ENCODE measurements at regions not wholly inside any gene's neighbourhood (a gene's known extent, or its start where the extent isn't known, plus 50 kb on each side); places are given as distances from the start of the nearest gene placed in this dataset.
"Not testable (repeated sequence)": the region's sequence is repeated elsewhere in the genome, so short reads cannot be mapped to it uniquely, and the experiment has no call there.

GRCh38 chr6:159555082-159555875, 137.8 kb downstream of the SOD2 start:
- H3K27ac Mint-ChIP-seq: no peak overlapping the region
- ATAC-seq: no peak

GRCh38 chr6:159541296-159541695, 151.7 kb downstream of the SOD2 start:
- ATAC-seq (no peak), DNase-seq (ENCODE audit: low spot score in 2 of 2) (no peak)
- H3K9me3 Mint-ChIP-seq: peaks cover 0 to 3% of the 10 kb centered on the region in 2 donors
- H3K27ac Mint-ChIP-seq: no peak overlapping the region
- H3K36me3 Mint-ChIP-seq: no peaks in the 10 kb centered on the region

More at GRCh38 chr6:159555082-159555875, 137.8 kb downstream of the SOD2 start:
- DNase-seq (ENCODE audit: low spot score in 2 of 2): no peak
- H3K9me3 Mint-ChIP-seq: peaks cover 4 to 14% of the 10 kb centered on the region in 2 donors
- peaks cover 0 to 6% of the 10 kb centered on the region in 2 donors for H3K36me3 Mint-ChIP-seq

GRCh38 chr6:159540883-159541282, 152.2 kb downstream of the SOD2 start:
- no peak overlapping the region for H3K27ac Mint-ChIP-seq
- ATAC-seq: no peak

GRCh38 chr6:159540152-159540551, 152.9 kb downstream of the SOD2 start:
- DNase-seq (ENCODE audit: low spot score in 2 of 2) (no peak), ATAC-seq (no peak)
- Mint-ChIP-seq H3K9me3 (peaks cover 0 to 3% of the 10 kb centered on the region in 2 donors), H3K36me3 (no peaks in the 10 kb centered on the region), H3K27ac (no peak overlapping the region)

More at GRCh38 chr6:159540883-159541282, 152.2 kb downstream of the SOD2 start:
- H3K9me3 Mint-ChIP-seq: peaks cover 0 to 3% of the 10 kb centered on the region in 2 donors
- H3K36me3 Mint-ChIP-seq: no peaks in the 10 kb centered on the region
- DNase-seq (ENCODE audit: low spot score in 2 of 2): no peak

GRCh38 chr6:159538031-159538430, 155.0 kb downstream of the SOD2 start:
- H3K9me3 Mint-ChIP-seq, ATAC-seq: not testable (repeated sequence)

GRCh38 chr6:159535656-159536350, 157.2 kb downstream of the SOD2 start:
- Mint-ChIP-seq H3K27ac (no peak overlapping the region), H3K36me3 (no peaks in the 10 kb centered on the region), H3K9me3 (no peaks in the 10 kb centered on the region)
- no peak for DNase-seq (ENCODE audit: low spot score in 2 of 2)
- ATAC-seq: no peak

More at GRCh38 chr6:159538031-159538430, 155.0 kb downstream of the SOD2 start:
- DNase-seq (ENCODE audit: low spot score in 2 of 2); H3K36me3 Mint-ChIP-seq; H3K27ac Mint-ChIP-seq: not testable (repeated sequence)

- no peaks in the 10 kb centered on the region for H3K36me3 Mint-ChIP-seq
- no peaks in the 10 kb centered on the region for H3K9me3 Mint-ChIP-seq
- DNase-seq (ENCODE audit: low spot score in 2 of 2) (no peak), ATAC-seq (no peak)
- no peak overlapping the region for H3K27ac Mint-ChIP-seq
Measured at GRCh38 chr6:159533568-159533967, 159.5 kb downstream of the SOD2 start.

- no peak overlapping the region for H3K27ac Mint-ChIP-seq
- ATAC-seq (no peak), DNase-seq (ENCODE audit: low spot score in 2 of 2) (no peak)
- H3K9me3 Mint-ChIP-seq: no peaks in the 10 kb centered on the region
- no peaks in the 10 kb centered on the region for H3K36me3 Mint-ChIP-seq
Measured at GRCh38 chr6:159533016-159533415, 160.0 kb downstream of the SOD2 start.

- ATAC-seq (no peak), DNase-seq (ENCODE audit: low spot score in 2 of 2) (no peak)
- Mint-ChIP-seq H3K36me3 (no peaks in the 10 kb centered on the region), H3K9me3 (no peaks in the 10 kb centered on the region), H3K27ac (no peak overlapping the region)
Measured at GRCh38 chr6:159532155-159532554, 160.9 kb downstream of the SOD2 start.

GRCh38 chr6:159529934-159530333, 163.1 kb downstream of the SOD2 start:
- H3K27ac Mint-ChIP-seq: no peak overlapping the region
- ATAC-seq (no peak), DNase-seq (ENCODE audit: low spot score in 2 of 2) (no peak)
- H3K36me3 Mint-ChIP-seq: no peaks in the 10 kb centered on the region
- no peaks in the 10 kb centered on the region for H3K9me3 Mint-ChIP-seq

- Mint-ChIP-seq H3K27ac (no peak overlapping the region), H3K9me3 (no peaks in the 10 kb centered on the region), H3K36me3 (no peaks in the 10 kb centered on the region)
- ATAC-seq (no peak), DNase-seq (ENCODE audit: low spot score in 2 of 2) (no peak)
Measured at GRCh38 chr6:159527351-159527750, 165.7 kb downstream of the SOD2 start.

- H3K27ac Mint-ChIP-seq: no peak overlapping the region
- no peak for DNase-seq (ENCODE audit: low spot score in 2 of 2)
- H3K9me3 Mint-ChIP-seq: no peaks in the 10 kb centered on the region
- ATAC-seq: no peak
- no peaks in the 10 kb centered on the region for H3K36me3 Mint-ChIP-seq
Measured at GRCh38 chr6:159525445-159526025, 167.5 kb downstream of the SOD2 start.

GRCh38 chr6:159522877-159523547, 170.0 kb downstream of the SOD2 start:
- Mint-ChIP-seq H3K9me3 (peaks cover 0 to 3% of the 10 kb centered on the region in 2 donors), H3K27ac (no peak overlapping the region), H3K36me3 (peaks cover 0 to 3% of the 10 kb centered on the region in 2 donors)
- ATAC-seq (no peak), DNase-seq (ENCODE audit: low spot score in 2 of 2) (no peak)

GRCh38 chr6:159521962-159522361, 171.1 kb downstream of the SOD2 start:
- Mint-ChIP-seq H3K27ac (no peak overlapping the region), H3K9me3 (peaks cover 0 to 9% of the 10 kb centered on the region in 2 donors), H3K36me3 (peaks cover 0 to 6% of the 10 kb centered on the region in 2 donors)
- DNase-seq (ENCODE audit: low spot score in 2 of 2): no peak
- no peak for ATAC-seq

GRCh38 chr6:159520002-159520401, 173.0 kb downstream of the SOD2 start:
- ATAC-seq: no peak
- peaks cover 0 to 6% of the 10 kb centered on the region in 2 donors for H3K36me3 Mint-ChIP-seq

GRCh38 chr6:159515811-159516210, 177.2 kb downstream of the SOD2 start:
- DNase-seq (ENCODE audit: low spot score in 2 of 2); ATAC-seq; H3K36me3 Mint-ChIP-seq; H3K9me3 Mint-ChIP-seq; H3K27ac Mint-ChIP-seq: not testable (repeated sequence)

More at GRCh38 chr6:159520002-159520401, 173.0 kb downstream of the SOD2 start:
- no peak overlapping the region for H3K27ac Mint-ChIP-seq
- no peak for DNase-seq (ENCODE audit: low spot score in 2 of 2)
- H3K9me3 Mint-ChIP-seq: peaks cover 0 to 9% of the 10 kb centered on the region in 2 donors

- ATAC-seq: no peak
- Mint-ChIP-seq H3K9me3 (peaks cover 0 to 9% of the 10 kb centered on the region in 2 donors), H3K36me3 (peaks cover 0 to 6% of the 10 kb centered on the region in 2 donors), H3K27ac (no peak overlapping the region)
- no peak for DNase-seq (ENCODE audit: low spot score in 2 of 2)
Measured at GRCh38 chr6:159513914-159514313, 179.1 kb downstream of the SOD2 start.
